Testis (tissue), 2 donors: ENCODE measurements at regions not wholly inside any gene's neighbourhood (a gene's known extent, or its start where the extent isn't known, plus 50 kb on each side); places are given as distances from the start of the nearest gene placed in this dataset.

Experiments
- DNase-seq: peaks from one replicate; pipeline ENCODE4 v3.0.0-alpha.2; 2019
- H3K27ac ChIP-seq, 2 donors: fragments of 200-600 bp; sonication (generic); one replicate each; pipeline ENCODE4 v1.5.1; 2019
- H3K27me3 ChIP-seq: fragments of 200-600 bp; sonication (generic); one replicate; pipeline ENCODE4 v1.5.1; 2019
- H3K36me3 ChIP-seq: fragments of 200-600 bp; sonication (generic); one replicate; pipeline ENCODE4 v1.5.1; 2017; ENCODE audit warnings: low read depth; ENCODE audit errors: missing control alignments
- H3K4me1 ChIP-seq: fragments of 200-600 bp; sonication (generic); one replicate; pipeline ENCODE4 v1.5.1; 2019
- H3K4me3 ChIP-seq, 2 donors: fragments of 200-600 bp; sonication (generic); one replicate each; pipeline ENCODE4 v1.5.1; 2017 to 2019
- H3K9me3 ChIP-seq: fragments of 200-600 bp; sonication (generic); one replicate; pipeline ENCODE4 v1.5.1; 2017
- CTCF ChIP-seq, 3 experiments: fragments of 450-650 bp in 2 of 3; fragments of 200-600 bp in 1 of 3; sonication (generic) in 1 of 3; IDR thresholded peaks; one replicate each; pipeline ENCODE4 v1.5.1; 2016 to 2019; ENCODE audit warnings: antibody characterized with exemption in 3 of 3, mild to moderate bottlenecking in 2 of 3, moderate library complexity in 1 of 3
- POLR2A ChIP-seq: fragments of 450-650 bp; IDR thresholded peaks from one replicate; pipeline ENCODE4 v1.6.1; 2017; ENCODE audit warnings: antibody characterized with exemption, mild to moderate bottlenecking, moderate library complexity
- WGBS, 2 donors: methylation state at CpG; one replicate each; pipeline ENCODE4 v1.1.5; 2018; 5-methylcytosine and 5-hydroxymethylcytosine counted together
- intact Hi-C: fragments of 100-400 bp; cut with DNase I; formaldehyde crosslinking; loops from one replicate; pipeline ENCODE4 v1.15.1; 2023; ENCODE audit warnings: low total_unique reads

GRCh38 chr10:130350996-130351395 lies 214.8 kb downstream of the GLRX3 start:
- DNase-seq: no peak
- intact Hi-C loops: no loop called here
- H3K4me1 ChIP-seq: no peaks in the 10 kb centered on the region

DNA sequence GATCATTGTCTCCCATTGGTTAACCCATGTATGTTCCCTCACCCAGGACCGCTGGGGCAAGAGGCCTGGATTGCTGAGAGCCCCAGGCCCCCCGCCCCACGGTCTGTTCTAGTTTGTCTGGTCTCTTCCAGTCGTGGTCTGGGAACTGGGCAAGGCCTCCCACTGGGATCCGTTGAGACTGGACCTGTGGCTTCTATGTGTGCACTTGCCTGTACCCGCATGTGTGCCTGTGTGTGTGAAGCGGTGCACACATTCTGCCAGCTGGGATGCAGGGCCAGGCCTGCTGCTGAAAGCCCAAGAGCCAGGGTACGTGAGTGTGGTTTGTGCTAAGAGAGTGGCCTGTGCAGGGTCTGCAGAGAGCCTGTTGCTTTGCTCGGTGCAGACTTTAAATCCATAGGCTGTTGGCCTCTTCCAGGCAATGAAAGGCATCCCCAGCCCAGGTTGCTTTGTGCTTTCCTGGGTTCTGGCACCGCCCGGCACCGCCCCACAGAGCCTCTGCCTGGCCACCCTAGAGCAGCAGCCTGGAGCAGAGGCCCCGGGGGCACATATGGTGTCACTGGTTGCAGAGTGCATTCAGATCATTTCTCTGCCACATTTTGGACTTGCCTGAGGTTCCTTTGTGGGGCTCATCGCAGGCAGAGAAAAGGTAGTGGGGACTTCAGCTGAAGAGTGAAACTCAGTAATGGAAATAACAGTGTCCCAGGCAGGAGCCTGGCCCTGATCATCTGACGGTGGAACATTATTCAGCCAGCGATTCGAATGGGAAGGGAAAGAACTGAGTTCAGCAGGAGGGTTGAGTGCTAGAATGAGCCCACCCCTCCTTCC lies 215.5 kb downstream of the GLRX3 start:
- H3K27ac ChIP-seq: no peak overlapping the region
- H3K27me3 ChIP-seq: no peaks in the 10 kb centered on the region
- 83 to 90% methylated on average over 14 to 17 of the region's 17 CpGs for WGBS, 2 donors
- no peak overlapping the region for H3K4me3 ChIP-seq
- no peaks in the 10 kb centered on the region for H3K36me3 ChIP-seq
- no peaks in the 10 kb centered on the region for H3K9me3 ChIP-seq
- TF ChIP-seq CTCF (IDR thresholded peaks at IDR 0.05) (no peak), POLR2A (no peak)
- intact Hi-C loops: no loop called here
- H3K4me1 ChIP-seq: no peaks in the 10 kb centered on the region
- no peak for DNase-seq

More at GRCh38 chr10:130350996-130351395, 214.8 kb downstream of the GLRX3 start:
- Histone ChIP-seq H3K9me3 (no peaks in the 10 kb centered on the region), H3K27me3 (no peaks in the 10 kb centered on the region), H3K4me3 (no peak overlapping the region), H3K36me3 (no peaks in the 10 kb centered on the region), H3K27ac (no peak overlapping the region)
- TF ChIP-seq CTCF (IDR thresholded peaks at IDR 0.05) (no peak), POLR2A (no peak)
- 86 to 88% methylated on average over 2 to 3 of the region's 3 CpGs for WGBS, 2 donors

GRCh38 chr10:130352291-130352645 lies 216.1 kb downstream of the GLRX3 start:
- no peaks in the 10 kb centered on the region for H3K36me3 ChIP-seq
- DNase-seq: no peak
- no peaks in the 10 kb centered on the region for H3K4me1 ChIP-seq
- no peak for TF ChIP-seq CTCF (IDR thresholded peaks at IDR 0.05)
- no peak for TF ChIP-seq POLR2A
- H3K27ac ChIP-seq: no peak overlapping the region
- 64 to 72% methylated on average over 8 to 9 of the region's 9 CpGs for WGBS, 2 donors
- no peaks in the 10 kb centered on the region for H3K27me3 ChIP-seq
- H3K9me3 ChIP-seq: no peaks in the 10 kb centered on the region
- intact Hi-C loops: no loop called here
- no peak overlapping the region for H3K4me3 ChIP-seq

- intact Hi-C loops: no loop called here
- WGBS, 2 donors: 89 to 91% methylated on average over 10 of the region's 10 CpGs
Measured at GRCh38 chr10:130353928-130354572, 217.9 kb downstream of the GLRX3 start.

More at GRCh38 chr10:130353928-130354572, 217.9 kb downstream of the GLRX3 start:
- DNase-seq: no peak
- Histone ChIP-seq H3K4me3 (no peak overlapping the region), H3K36me3 (no peaks in the 10 kb centered on the region), H3K27me3 (no peaks in the 10 kb centered on the region), H3K27ac (no peak overlapping the region), H3K4me1 (no peaks in the 10 kb centered on the region), H3K9me3 (no peaks in the 10 kb centered on the region)
- TF ChIP-seq POLR2A (no peak), CTCF (IDR thresholded peaks at IDR 0.05) (no peak)
